B cell (primary cell): ENCODE measurements at regions not wholly inside any gene's neighbourhood (a gene's known extent, or its start where the extent isn't known, plus 50 kb on each side); places are given as distances from the start of the nearest gene placed in this dataset.

Experiments
- ATAC-seq: fragments of 200-7000 bp; cut with Tn5 transposase; one replicate; pipeline ENCODE4 v1.10.0; 2021; ENCODE audit warnings: low read depth, mild to moderate bottlenecking, moderate number of reproducible peaks, moderate library complexity
- CTCF ChIA-PET: fragments of 350-600 bp; sonication (Branson Sonifier 250); formaldehyde crosslinking; loops from one replicate; lab custom pipeline; 2021; ENCODE audit warnings: antibody characterized with exemption, inconsistent platforms; lab: Charles Lee
- POLR2A ChIA-PET: fragments of 350-600 bp; sonication (Branson Sonifier 250); formaldehyde crosslinking; loops from one replicate; lab custom pipeline; 2021; ENCODE audit warnings: antibody characterized with exemption; lab: Charles Lee
- DNase-seq: peaks from one replicate; pipeline ENCODE4 v3.0.0; 2013
- H2AFZ ChIP-seq: 2 replicates; pipeline ENCODE4 v1.6.1; 2012; ENCODE audit warnings: mild to moderate bottlenecking, low read depth, low read length; ENCODE audit not compliant: insufficient read depth, poor library complexity, severe bottlenecking
- H3K27ac ChIP-seq, 2 donors: 1 replicate in 1 of 2; 2 replicates in 1 of 2; pipeline ENCODE4 v1.5.1; 2012 to 2013; ENCODE audit warnings: low read length in 2 of 2, mild to moderate bottlenecking in 2 of 2, moderate library complexity in 1 of 2
- H3K27me3 ChIP-seq, 4 experiments: fragments of 200-600 bp in 1 of 4; sonication (generic) in 1 of 4; replicated peaks in 1 of 4; 1 replicate in 2 of 4; 2 replicates in 2 of 4; pipeline versions ENCODE4 v1.6.1 to v1.7.0; 2013 to 2016; ENCODE audit warnings: low read length in 3 of 4, mild to moderate bottlenecking in 2 of 4, mixed read lengths in 1 of 4, moderate library complexity in 1 of 4; ENCODE audit not compliant: insufficient read depth in 4 of 4, control insufficient read depth in 3 of 4; ENCODE audit errors: control extremely low read depth in 1 of 4
- H3K36me3 ChIP-seq, 2 experiments: replicated peaks in 1 of 2; 1 replicate in 1 of 2; 2 replicates in 1 of 2; pipeline versions ENCODE4 v1.6.1 to v1.7.1; 2013; ENCODE audit warnings: low read length in 1 of 2; ENCODE audit not compliant: insufficient read depth in 2 of 2, control insufficient read depth in 1 of 2; ENCODE audit errors: control extremely low read depth in 1 of 2, extremely low read depth in 1 of 2
- H3K4me1 ChIP-seq, 2 donors: fragments of 200-600 bp in 1 of 2; sonication (generic) in 1 of 2; 1 replicate in 1 of 2; 2 replicates in 1 of 2; pipeline versions ENCODE4 v1.5.1 to v1.6.1; 2013 to 2017; ENCODE audit warnings: low read length in 2 of 2; ENCODE audit not compliant: control insufficient read depth in 2 of 2, insufficient read depth in 2 of 2
- H3K4me2 ChIP-seq: replicated peaks from 2 replicates; pipeline ENCODE3; 2012; ENCODE audit warnings: mild to moderate bottlenecking, low read depth, low read length; ENCODE audit not compliant: poor library complexity, severe bottlenecking
- H3K4me3 ChIP-seq, 5 experiments: fragments of 200-600 bp in 1 of 5; sonication (generic) in 1 of 5; 1 replicate in 3 of 5; 2 replicates in 2 of 5; pipeline versions ENCODE4 v1.5.1 to v1.7.0; 2011 to 2016; ENCODE audit warnings: low read length in 4 of 5, mild to moderate bottlenecking in 4 of 5, low read depth in 2 of 5, control low read depth in 1 of 5, moderate library complexity in 1 of 5; ENCODE audit not compliant: insufficient read depth in 1 of 5; ENCODE audit errors: control extremely low read depth in 1 of 5, extremely low read depth in 1 of 5
- H3K79me2 ChIP-seq: fragments of 200-600 bp; sonication (generic); one replicate; pipeline ENCODE4 v1.6.0; 2016; ENCODE audit warnings: low read length; ENCODE audit not compliant: control insufficient read depth, insufficient read depth
- H3K9ac ChIP-seq: fragments of 200-600 bp; sonication (generic); 2 replicates; pipeline ENCODE4 v1.6.1; 2017; ENCODE audit warnings: mild to moderate bottlenecking, low read length, moderate library complexity
- H3K9me3 ChIP-seq, 3 donors: one replicate each; pipeline versions ENCODE4 v1.6.1 to v1.7.1; 2013; ENCODE audit warnings: low read length in 2 of 3; ENCODE audit not compliant: control insufficient read depth in 2 of 3, insufficient read depth in 1 of 3; ENCODE audit errors: control extremely low read depth in 1 of 3
- H4K20me1 ChIP-seq: 2 replicates; pipeline ENCODE4 v1.6.0; 2012; ENCODE audit warnings: mild to moderate bottlenecking, low read length; ENCODE audit not compliant: insufficient read depth, control insufficient read depth, poor library complexity, severe bottlenecking
- H3K27ac Mint-ChIP-seq: one replicate; pipeline ENCODE4 v1.8.0; 2021; ENCODE audit warnings: mixed read lengths
- H3K27me3 Mint-ChIP-seq: one replicate; pipeline ENCODE4 v1.8.0; 2021; ENCODE audit warnings: mixed read lengths
- H3K4me1 Mint-ChIP-seq: one replicate; pipeline ENCODE4 v1.8.0; 2021; ENCODE audit warnings: mixed read lengths
- H3K4me3 Mint-ChIP-seq: one replicate; pipeline ENCODE4 v1.8.0; 2021; ENCODE audit warnings: mixed read lengths
- H3K9me3 Mint-ChIP-seq: one replicate; pipeline ENCODE4 v1.8.0; 2022; ENCODE audit warnings: mixed read lengths; ENCODE audit not compliant: insufficient read depth
- CTCF ChIP-seq: fragments of 200-600 bp; IDR thresholded peaks from one replicate; pipeline ENCODE4 v1.8.0; 2022; ENCODE audit warnings: antibody characterized with exemption, mild to moderate bottlenecking
- EZH2 ChIP-seq: IDR thresholded peaks from 2 replicates; pipeline ENCODE4 v1.6.1; 2012; ENCODE audit warnings: borderline replicate concordance, low read depth, mild to moderate bottlenecking, moderate library complexity, low read length; ENCODE audit not compliant: insufficient read depth, poor library complexity, severe bottlenecking
- WGBS: methylation state at CpG from one replicate; pipeline ENCODE4 v1.1.5; 2013; ENCODE audit warnings: missing lambda C conversion rate; ENCODE audit not compliant: insufficient coverage; 5-methylcytosine and 5-hydroxymethylcytosine counted together
- intact Hi-C: fragments of 100-400 bp; cut with micrococcal nuclease; formaldehyde crosslinking; loops from one replicate; pipeline ENCODE4 v1.10.0; 2022

- Histone ChIP-seq H3K4me2 (no peak overlapping the region), H2AFZ (no peak overlapping the region), H4K20me1 (no peaks in the 10 kb centered on the region), H3K27me3 (peaks cover 0 to 24% (median 2%) of the 10 kb centered on the region in 4 experiments), H3K9me3 (peaks cover 1 to 18% (median 7%) of the 10 kb centered on the region in 3 donors), H3K4me3 (no peak overlapping the region), H3K36me3 (no peaks in the 10 kb centered on the region), H3K27ac (no peak overlapping the region), H3K79me2 (no peaks in the 10 kb centered on the region), H3K4me1 (no peaks in the 10 kb centered on the region), H3K9ac (no peak overlapping the region)
- Mint-ChIP-seq H3K27ac (no peak overlapping the region), H3K4me1 (no peaks in the 10 kb centered on the region), H3K9me3 (peaks cover 12% of the 10 kb centered on the region), H3K4me3 (no peak overlapping the region), H3K27me3 (peaks cover 39% of the 10 kb centered on the region)
- TF ChIP-seq CTCF (no peak), EZH2 (no peak)
- no CpG with 5 or more reads among the region's 2 CpGs for WGBS
- ATAC-seq = no peak
- intact Hi-C loops = no loop called here
- ChIA-PET POLR2A (no interaction called here), CTCF (no interaction called here)
- no peak for DNase-seq
These were observed 488.8 kb upstream of the CCDC196 start for GRCh38 chr14:65997347-65997746.

- no peak for DNase-seq
- Mint-ChIP-seq H3K27me3 (peaks cover 59% of the 10 kb centered on the region), H3K4me3 (no peak overlapping the region), H3K4me1 (no peaks in the 10 kb centered on the region), H3K27ac (no peak overlapping the region), H3K9me3 (peaks cover 12% of the 10 kb centered on the region)
- 80% methylated on average over 1 of the region's 1 CpG for WGBS
- Histone ChIP-seq H3K27me3 (peaks cover 0 to 27% (median 2%) of the 10 kb centered on the region in 4 experiments), H3K4me2 (no peak overlapping the region), H3K4me3 (no peak overlapping the region), H3K9ac (no peak overlapping the region), H3K4me1 (no peaks in the 10 kb centered on the region), H2AFZ (no peak overlapping the region), H3K9me3 (peaks cover 1 to 18% (median 7%) of the 10 kb centered on the region in 3 donors), H3K36me3 (no peaks in the 10 kb centered on the region), H3K79me2 (no peaks in the 10 kb centered on the region), H4K20me1 (no peaks in the 10 kb centered on the region), H3K27ac (no peak overlapping the region)
- intact Hi-C loops = no loop called here
- ATAC-seq = no peak
- ChIA-PET CTCF (no interaction called here), POLR2A (no interaction called here)
- no peak for TF ChIP-seq CTCF
- no peak for TF ChIP-seq EZH2
These were observed 486.3 kb upstream of the CCDC196 start for GRCh38 chr14:65999865-66000264.
